Uterus (tissue), 3 donors: ENCODE measurements at regions not wholly inside any gene's neighbourhood (a gene's known extent, or its start where the extent isn't known, plus 50 kb on each side); places are given as distances from the start of the nearest gene placed in this dataset.

Source experiments
- DNase-seq, 2 donors: peaks; one replicate each; pipeline ENCODE4 v3.0.0-alpha.2; 2019 to 2020
- H3K27ac ChIP-seq, 2 donors: fragments of 200-600 bp; sonication (generic); 1 replicate in 1 of 2; 2 replicates in 1 of 2; pipeline ENCODE4 v1.5.1; 2016 to 2018
- H3K27me3 ChIP-seq, 2 donors: fragments of 200-600 bp; sonication (generic); one replicate each; pipeline ENCODE4 v1.5.1; 2018 to 2019; ENCODE audit warnings: control low read depth in 1 of 2
- H3K36me3 ChIP-seq, 2 donors: fragments of 200-600 bp; sonication (generic); one replicate each; pipeline ENCODE4 v1.5.1; 2019; ENCODE audit warnings: control low read depth in 1 of 2
- H3K4me1 ChIP-seq, 2 donors: fragments of 200-600 bp; sonication (generic); one replicate each; pipeline ENCODE4 v1.5.1; 2018 to 2019; ENCODE audit warnings: control low read depth in 1 of 2
- H3K4me3 ChIP-seq, 2 donors: fragments of 200-600 bp; sonication (generic); 1 replicate in 1 of 2; 2 replicates in 1 of 2; pipeline ENCODE4 v1.5.1; 2018 to 2019; ENCODE audit warnings: mild to moderate bottlenecking in 1 of 2
- H3K9me3 ChIP-seq, 2 donors: fragments of 200-600 bp; sonication (generic); one replicate each; pipeline ENCODE4 v1.5.1; 2019; ENCODE audit warnings: control low read depth in 1 of 2
- CTCF ChIP-seq, 4 experiments: fragments of 200-600 bp in 2 of 4; fragments of 450-650 bp in 2 of 4; sonication (generic) in 2 of 4; IDR thresholded peaks; one replicate each; pipeline ENCODE4 v1.5.1; 2016 to 2019; ENCODE audit warnings: antibody characterized with exemption in 4 of 4, mild to moderate bottlenecking in 2 of 4, moderate library complexity in 1 of 4
- POLR2A ChIP-seq, 2 donors: fragments of 450-650 bp; IDR thresholded peaks; one replicate each; pipeline ENCODE4 v1.6.1; 2016; ENCODE audit warnings: antibody characterized with exemption in 2 of 2, mild to moderate bottlenecking in 1 of 2, moderate library complexity in 1 of 2
- intact Hi-C: fragments of 100-400 bp; cut with DNase I; formaldehyde crosslinking; loops from one replicate; pipeline ENCODE4 v1.15.1; 2023; ENCODE audit warnings: low total_unique reads
- donor health status: DM: yes; HTN: yes; CAD: no.

- intact Hi-C loops: no loop called here
- TF ChIP-seq POLR2A (IDR thresholded peaks at IDR 0.05): no peak
- no peak for TF ChIP-seq CTCF (IDR thresholded peaks at IDR 0.05)
- Histone ChIP-seq H3K9me3 (no peaks in the 10 kb centered on the region), H3K27me3 (no peaks in the 10 kb centered on the region), H3K27ac (no peak overlapping the region), H3K4me1 (no peaks in the 10 kb centered on the region), H3K4me3 (no peak overlapping the region), H3K36me3 (no peaks in the 10 kb centered on the region)
- DNase-seq: no peak
These were observed 492.6 kb upstream of the CADM1 start for GRCh38 chr11:115996808-115997188.

- TF ChIP-seq CTCF (IDR thresholded peaks at IDR 0.05) (no peak), POLR2A (IDR thresholded peaks at IDR 0.05) (no peak)
- Histone ChIP-seq H3K27me3 (no peaks in the 10 kb centered on the region), H3K27ac (no peak overlapping the region), H3K4me3 (no peak overlapping the region), H3K9me3 (no peaks in the 10 kb centered on the region), H3K4me1 (no peaks in the 10 kb centered on the region), H3K36me3 (no peaks in the 10 kb centered on the region)
- DNase-seq: no peak
- intact Hi-C loops: no loop called here
These were observed 492.1 kb upstream of the CADM1 start for GRCh38 chr11:115996125-115996807.

GRCh38 chr11:115993590-115993989 is 489.4 kb upstream of the CADM1 start:
- no peaks in the 10 kb centered on the region for H3K4me1 ChIP-seq
- no peak for DNase-seq

GRCh38 chr11:115990004-115990447 is 485.8 kb upstream of the CADM1 start:
- intact Hi-C loops: no loop called here
- no peak overlapping the region for H3K27ac ChIP-seq
- no peaks in the 10 kb centered on the region for H3K4me1 ChIP-seq
- no peaks in the 10 kb centered on the region for H3K36me3 ChIP-seq
- TF ChIP-seq POLR2A (IDR thresholded peaks at IDR 0.05) (no peak), CTCF (IDR thresholded peaks at IDR 0.05) (peak; percentile 41 to 71 (median 52))
- no peak for DNase-seq
- H3K27me3 ChIP-seq: no peaks in the 10 kb centered on the region
- H3K9me3 ChIP-seq: no peaks in the 10 kb centered on the region
- H3K4me3 ChIP-seq: no peak overlapping the region

More at GRCh38 chr11:115993590-115993989, 489.4 kb upstream of the CADM1 start:
- Histone ChIP-seq H3K27ac (no peak overlapping the region), H3K36me3 (no peaks in the 10 kb centered on the region), H3K27me3 (no peaks in the 10 kb centered on the region), H3K9me3 (no peaks in the 10 kb centered on the region), H3K4me3 (no peak overlapping the region)
- no peak for TF ChIP-seq POLR2A (IDR thresholded peaks at IDR 0.05)
- no peak for TF ChIP-seq CTCF (IDR thresholded peaks at IDR 0.05)
- intact Hi-C loops: no loop called here

GRCh38 chr11:115985896-115986295 is 481.7 kb upstream of the CADM1 start:
- Histone ChIP-seq H3K27me3 (no peaks in the 10 kb centered on the region), H3K27ac (no peak overlapping the region), H3K36me3 (no peaks in the 10 kb centered on the region), H3K4me3 (no peak overlapping the region), H3K9me3 (no peaks in the 10 kb centered on the region), H3K4me1 (peaks cover 0 to under 1% of the 10 kb centered on the region in 2 donors)
- no peak for DNase-seq
- intact Hi-C loops: no loop called here
- TF ChIP-seq CTCF (IDR thresholded peaks at IDR 0.05) (no peak), POLR2A (IDR thresholded peaks at IDR 0.05) (no peak)
